Transverse colon (tissue), 4 donors: ENCODE measurements at regions not wholly inside any gene's neighbourhood (a gene's known extent, or its start where the extent isn't known, plus 50 kb on each side); places are given as distances from the start of the nearest gene placed in this dataset.
A peak's percentile ranks its signal among the peaks of the same experiment; 100 is the strongest.

Source experiments
- CTCF ChIP-seq, 5 experiments: fragments of 200-600 bp in 3 of 5; fragments of 450-650 bp in 2 of 5; sonication (generic) in 3 of 5; IDR thresholded peaks; 1 replicate in 2 of 5; 2 replicates in 3 of 5; pipeline ENCODE4 v1.5.1; 2016 to 2017; ENCODE audit warnings: antibody characterized with exemption in 5 of 5, inconsistent platforms in 3 of 5, mild to moderate bottlenecking in 2 of 5, moderate library complexity in 1 of 5
- POLR2A ChIP-seq: fragments of 450-650 bp; IDR thresholded peaks from one replicate; pipeline ENCODE4 v1.6.1; 2016; ENCODE audit warnings: antibody characterized with exemption, mild to moderate bottlenecking, moderate library complexity
- POLR2AphosphoS5 ChIP-seq, 3 donors: sonication (generic); formaldehyde crosslinking; IDR thresholded peaks; one replicate each; pipeline ENCODE4 v1.6.1; 2016; ENCODE audit warnings: antibody characterized with exemption in 3 of 3

GRCh38 chr1:168469690-168470089 lies 74.1 kb downstream of the XCL2 start:
- no peak for TF ChIP-seq CTCF (IDR thresholded peaks at IDR 0.05)
- TF ChIP-seq POLR2AphosphoS5 (IDR thresholded peaks at IDR 0.05): peak in 1 of 3 donors; percentile 34
- no peak for TF ChIP-seq POLR2A
